IPS DF 4.7 (cell line): ENCODE measurements at regions not wholly inside any gene's neighbourhood (a gene's known extent, or its start where the extent isn't known, plus 50 kb on each side); places are given as distances from the start of the nearest gene placed in this dataset.
A peak's percentile ranks its signal among the peaks of the same experiment; 100 is the strongest.

ENCODE experiments used
- DNase-seq: peaks from one replicate; pipeline ENCODE4 v3.0.0-alpha.2; 2013; ENCODE audit warnings: low spot score; ENCODE audit errors: extremely low read depth

DNA sequence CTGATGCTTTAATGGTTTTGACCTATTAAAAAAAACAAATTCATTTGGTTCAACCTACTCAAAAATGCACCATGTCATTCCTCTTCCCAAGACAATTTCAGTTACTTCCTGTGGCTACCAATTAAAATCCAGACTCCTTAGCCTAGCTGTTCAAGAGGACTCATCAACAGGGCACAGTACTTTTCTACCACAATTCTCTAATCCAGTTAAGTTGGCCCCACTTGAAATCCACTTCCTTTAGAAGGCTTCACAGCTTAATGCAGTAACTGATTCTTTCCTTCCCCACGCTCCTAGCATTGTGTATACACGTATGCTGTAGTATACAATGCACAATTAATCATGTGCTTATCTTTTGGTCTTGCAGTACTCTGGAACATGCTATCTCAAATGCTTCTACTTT, 129.8 kb downstream of the UGT8 start:
- DNase-seq = no peak

- no peak for DNase-seq
Observed at GRCh38 chr4:114729068-114729738, 130.6 kb downstream of the UGT8 start.

DNA sequence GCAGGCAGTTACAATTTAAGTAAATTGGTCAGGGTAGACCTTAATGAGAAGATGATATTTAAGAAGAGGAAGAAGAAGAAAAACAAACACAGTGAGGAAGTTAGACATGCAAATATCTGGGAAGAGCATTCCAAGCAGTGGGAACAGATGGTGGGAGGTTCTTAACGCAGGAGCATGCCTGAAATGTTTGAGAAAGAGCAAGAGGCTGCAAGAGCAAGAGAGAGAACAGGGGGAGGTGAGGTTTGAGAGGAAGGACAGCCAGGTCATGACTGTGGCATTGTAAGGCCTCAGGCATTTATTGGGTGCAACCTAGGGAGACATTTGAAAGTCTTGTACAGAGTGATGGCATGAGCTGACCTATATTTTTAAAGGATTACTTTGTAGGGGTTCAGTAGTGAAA, 136.0 kb downstream of the UGT8 start:
- DNase-seq = peak; percentile 19

DNA sequence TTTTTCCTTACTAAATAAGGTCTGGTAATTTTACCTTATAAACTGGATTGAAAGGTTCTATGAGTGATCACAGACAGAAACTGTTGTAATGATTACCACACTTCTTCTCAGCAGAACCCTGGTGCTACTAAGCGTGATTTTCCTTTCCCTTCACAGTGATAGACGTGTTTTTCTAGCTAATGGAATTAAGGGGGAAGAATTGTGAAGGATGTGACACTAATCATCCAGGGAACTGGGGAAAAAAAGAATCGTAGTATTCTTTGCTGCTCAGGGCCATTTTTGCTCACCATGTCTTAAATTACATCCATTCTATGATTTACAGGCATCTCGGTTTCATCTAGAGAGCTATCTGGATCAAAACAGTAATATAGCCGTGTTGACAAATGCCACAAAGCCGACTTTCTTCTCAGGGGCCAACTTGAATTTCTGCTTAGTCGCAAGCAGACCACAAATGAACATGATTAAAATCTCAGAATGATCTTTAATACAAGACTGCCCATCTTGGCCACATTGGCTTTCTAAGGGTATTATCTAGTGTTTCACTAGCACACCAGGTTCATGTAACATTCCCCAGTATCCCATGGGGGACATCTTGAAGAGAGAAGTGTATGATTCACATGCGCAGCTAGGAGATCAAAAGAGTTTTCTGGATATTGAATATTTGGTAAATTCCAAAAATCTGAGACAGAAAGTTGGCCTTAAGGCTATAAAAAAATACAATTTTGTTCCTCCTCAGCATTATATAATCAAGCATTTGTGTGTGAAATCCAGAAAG, 154.0 kb downstream of the UGT8 start:
- no peak for DNase-seq

GRCh38 chr4:114754616-114755015, 156.0 kb downstream of the UGT8 start:
- no peak for DNase-seq

- DNase-seq = no peak
Observed at GRCh38 chr4:114758066-114758465, 159.5 kb downstream of the UGT8 start.

DNA sequence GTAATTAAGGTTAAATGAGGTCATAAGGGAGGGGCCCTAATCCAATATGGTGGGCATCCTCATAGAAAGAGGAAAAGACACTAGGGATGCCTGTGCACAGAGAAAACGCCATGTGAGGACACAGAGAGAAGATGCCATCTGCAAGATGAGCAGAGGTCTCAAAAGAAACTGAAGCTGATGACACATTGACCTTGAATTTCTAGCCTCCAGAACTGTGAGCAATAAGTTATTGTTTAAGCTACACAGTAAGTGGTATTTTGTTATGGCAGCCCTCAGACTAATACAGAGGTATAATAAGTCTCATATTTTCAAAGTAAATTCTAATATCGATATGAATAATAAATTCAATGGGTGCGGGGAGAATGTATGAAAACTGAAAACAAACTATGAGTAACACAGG, 169.9 kb downstream of the UGT8 start:
- DNase-seq = no peak

- DNase-seq = no peak
Observed at GRCh38 chr4:114770624-114771023, 172.0 kb downstream of the UGT8 start.

DNA sequence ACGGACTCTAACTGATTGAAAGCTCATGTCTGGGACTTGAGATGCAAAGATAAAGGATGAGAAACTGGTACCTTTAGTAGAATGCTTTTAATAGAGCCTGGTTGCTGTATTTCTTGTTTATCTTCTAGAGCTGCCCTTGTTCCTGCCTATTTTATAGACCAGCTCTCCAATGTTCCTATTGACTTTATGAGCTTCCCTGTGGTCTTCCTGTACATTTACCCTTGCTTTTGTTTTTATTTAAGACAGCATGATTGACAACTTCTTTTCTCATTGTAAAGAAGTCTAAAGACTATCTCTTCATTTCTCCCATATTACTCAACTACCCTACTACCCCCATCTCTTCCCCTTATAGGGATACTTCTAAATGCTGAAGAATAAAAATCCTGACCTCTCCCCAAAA, 174.7 kb downstream of the UGT8 start:
- DNase-seq = no peak
